Keratinocyte (primary cell): ENCODE measurements at regions not wholly inside any gene's neighbourhood (a gene's known extent, or its start where the extent isn't known, plus 50 kb on each side); places are given as distances from the start of the nearest gene placed in this dataset.

Experiments
- DNase-seq: peaks from one replicate; pipeline ENCODE4 v3.0.0-alpha.2; 2011; ENCODE audit warnings: low read depth, missing footprints, low spot score
- FAIRE-seq: peaks from 2 replicates; lab custom pipeline; 2011; peaks lifted over from hg19 to GRCh38; lab: Jason Lieb, UNC
- H2AFZ ChIP-seq: 2 replicates; pipeline ENCODE4 v1.6.0; 2012; ENCODE audit warnings: low read length, control low read depth, inconsistent platforms; ENCODE audit not compliant: control insufficient read depth
- H3K27ac ChIP-seq: 2 replicates; pipeline ENCODE4 v1.5.1; 2011; ENCODE audit warnings: low read length; ENCODE audit not compliant: control insufficient read depth, insufficient read depth
- H3K27me3 ChIP-seq: 3 replicates; pipeline ENCODE4 v1.6.0; 2011; ENCODE audit warnings: low read length; ENCODE audit not compliant: control insufficient read depth, insufficient read depth; ENCODE audit errors: extremely low read depth
- H3K36me3 ChIP-seq, 2 experiments: 2 replicates in 1 of 2; 3 replicates in 1 of 2; pipeline ENCODE4 v1.5.1; 2011; ENCODE audit warnings: low read length in 2 of 2, mild to moderate bottlenecking in 1 of 2; ENCODE audit not compliant: control insufficient read depth in 2 of 2, insufficient read depth in 2 of 2; ENCODE audit errors: extremely low read depth in 1 of 2
- H3K4me1 ChIP-seq: 3 replicates; pipeline ENCODE4 v1.5.1; 2011; ENCODE audit warnings: low read length; ENCODE audit not compliant: control insufficient read depth, insufficient read depth; ENCODE audit errors: extremely low read depth
- H3K4me2 ChIP-seq: 3 replicates; pipeline ENCODE4 v1.6.0; 2011; ENCODE audit warnings: low read depth, low read length; ENCODE audit not compliant: control insufficient read depth, insufficient read depth; ENCODE audit errors: extremely low read depth
- H3K4me3 ChIP-seq, 3 experiments: fragments of 200-600 bp in 1 of 3; sonication (generic) in 1 of 3; 2 replicates in 2 of 3; 3 replicates in 1 of 3; pipeline ENCODE4 v1.5.1; 2011 to 2016; ENCODE audit warnings: low read length in 3 of 3, mild to moderate bottlenecking in 3 of 3, control low read depth in 2 of 3, inconsistent platforms in 1 of 3, low read depth in 1 of 3, mixed read lengths in 1 of 3, mixed run types in 1 of 3, moderate library complexity in 1 of 3; ENCODE audit not compliant: control insufficient read depth in 2 of 3, insufficient read depth in 2 of 3; ENCODE audit errors: extremely low read depth in 1 of 3
- H3K79me2 ChIP-seq: 2 replicates; pipeline ENCODE4 v1.6.0; 2012; ENCODE audit warnings: low read length; ENCODE audit not compliant: control insufficient read depth, insufficient read depth
- H3K9ac ChIP-seq: 3 replicates; pipeline ENCODE4 v1.6.0; 2011; ENCODE audit warnings: low read length; ENCODE audit not compliant: control insufficient read depth, insufficient read depth; ENCODE audit errors: extremely low read depth
- H3K9me1 ChIP-seq: 3 replicates; pipeline ENCODE4 v1.6.0; 2011; ENCODE audit warnings: low read length; ENCODE audit not compliant: control insufficient read depth, insufficient read depth; ENCODE audit errors: extremely low read depth
- H3K9me3 ChIP-seq: 2 replicates; pipeline ENCODE4 v1.5.1; 2012; ENCODE audit warnings: low read depth, low read length; ENCODE audit not compliant: control insufficient read depth
- H4K20me1 ChIP-seq: 3 replicates; pipeline ENCODE4 v1.6.0; 2011; ENCODE audit warnings: low read length; ENCODE audit not compliant: control insufficient read depth, insufficient read depth; ENCODE audit errors: extremely low read depth
- CTCF ChIP-seq, 3 experiments: IDR thresholded peaks in 1 of 3; conservative IDR thresholded peaks in 1 of 3; optimal IDR thresholded peaks in 1 of 3; 2 replicates in 2 of 3; 3 replicates in 1 of 3; pipeline versions ENCODE3 to v1.5.1; 2011; ENCODE audit warnings: low read length in 3 of 3, mild to moderate bottlenecking in 3 of 3, moderate library complexity in 2 of 3, control low read depth in 1 of 3, inconsistent platforms in 1 of 3; ENCODE audit not compliant: insufficient read depth in 2 of 3; ENCODE audit errors: extremely low read depth in 1 of 3
- EZH2 ChIP-seq: IDR thresholded peaks from one replicate; pipeline ENCODE4 v1.6.1; 2012; ENCODE audit warnings: inconsistent platforms, mild to moderate bottlenecking, low read length, moderate library complexity
- dilution Hi-C: fragments of 300-500 bp; cut with MboI; formaldehyde crosslinking; loops from one replicate; pipeline ENCODE4 v1.7.0; 2020; ENCODE audit warnings: low sequenced_read_pairs; ENCODE audit not compliant: extremely low pct_ligation_motif_present

- H2AFZ ChIP-seq = no peak overlapping the region
- no peaks in the 10 kb centered on the region for H3K79me2 ChIP-seq
- FAIRE-seq = no peak
- no peak for DNase-seq
- no peaks in the 10 kb centered on the region for H3K9me1 ChIP-seq
- TF ChIP-seq EZH2 = no peak
- no peak for TF ChIP-seq CTCF (optimal IDR thresholded peaks at IDR 0.05 in 1 of 3, IDR thresholded peaks at IDR 0.05 in 1 of 3, conservative IDR thresholded peaks at IDR 0.05 in 1 of 3; ENCODE audit: extremely low read depth in 1 of 3, insufficient read depth in 2 of 3, low read length in 3 of 3)
- H3K27ac ChIP-seq = no peak overlapping the region
- no peaks in the 10 kb centered on the region for H3K4me1 ChIP-seq
- dilution Hi-C loops = no loop called here
- H3K4me2 ChIP-seq = no peak overlapping the region
- no peaks in the 10 kb centered on the region for H4K20me1 ChIP-seq
- H3K9ac ChIP-seq = no peak overlapping the region
- no peaks in the 10 kb centered on the region for H3K27me3 ChIP-seq
- H3K9me3 ChIP-seq = no peaks in the 10 kb centered on the region
- no peak overlapping the region for H3K4me3 ChIP-seq
- no peaks in the 10 kb centered on the region for H3K36me3 ChIP-seq
Observed at GRCh38 chr2:34747643-34748042, 1148.5 kb upstream of the FAM98A start.

GRCh38 chr2:34738691-34739090 lies 1139.6 kb upstream of the FAM98A start:
- Histone ChIP-seq H3K4me1 (no peaks in the 10 kb centered on the region), H3K79me2 (no peaks in the 10 kb centered on the region), H3K36me3 (no peaks in the 10 kb centered on the region), H3K4me2 (no peak overlapping the region), H3K4me3 (no peak overlapping the region), H4K20me1 (no peaks in the 10 kb centered on the region), H3K27ac (no peak overlapping the region), H2AFZ (no peak overlapping the region), H3K27me3 (no peaks in the 10 kb centered on the region), H3K9me1 (no peaks in the 10 kb centered on the region), H3K9me3 (no peaks in the 10 kb centered on the region), H3K9ac (no peak overlapping the region)
- dilution Hi-C loops = no loop called here
- DNase-seq (no peak), FAIRE-seq (no peak)
- TF ChIP-seq EZH2 = no peak
- peak in 1 of 3 experiments; percentile 13 for TF ChIP-seq CTCF (optimal IDR thresholded peaks at IDR 0.05 in 1 of 3, IDR thresholded peaks at IDR 0.05 in 1 of 3, conservative IDR thresholded peaks at IDR 0.05 in 1 of 3; ENCODE audit: extremely low read depth in 1 of 3, insufficient read depth in 2 of 3, low read length in 3 of 3)
